ENCODE measurements at regions not wholly inside any gene's neighbourhood (a gene's known extent, or its start where the extent isn't known, plus 50 kb on each side); places are given as distances from the start of the nearest gene placed in this dataset.

DNA sequence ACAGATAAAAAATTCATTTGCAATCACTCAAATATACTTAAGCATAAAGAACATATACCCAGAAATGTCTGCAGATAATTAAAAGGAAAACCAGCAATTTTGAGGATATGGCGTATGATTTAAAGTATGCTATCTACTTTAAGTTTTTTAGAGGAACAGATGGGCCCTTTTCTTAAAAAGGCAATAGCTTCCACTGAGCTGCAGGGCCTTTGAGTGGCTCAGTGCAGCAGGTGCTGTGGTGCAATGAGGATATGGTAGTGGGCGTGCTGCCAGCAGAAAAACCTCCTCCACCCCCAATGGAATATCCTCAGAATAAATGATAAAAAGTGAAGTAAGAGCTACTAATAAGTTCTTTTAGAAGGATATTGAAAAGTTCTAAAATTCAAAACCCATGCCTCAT is 814.5 kb downstream of the MTRR start:
- ChIA-PET POLR2A (no interaction called here), CTCF (no interaction called here)

DNA sequence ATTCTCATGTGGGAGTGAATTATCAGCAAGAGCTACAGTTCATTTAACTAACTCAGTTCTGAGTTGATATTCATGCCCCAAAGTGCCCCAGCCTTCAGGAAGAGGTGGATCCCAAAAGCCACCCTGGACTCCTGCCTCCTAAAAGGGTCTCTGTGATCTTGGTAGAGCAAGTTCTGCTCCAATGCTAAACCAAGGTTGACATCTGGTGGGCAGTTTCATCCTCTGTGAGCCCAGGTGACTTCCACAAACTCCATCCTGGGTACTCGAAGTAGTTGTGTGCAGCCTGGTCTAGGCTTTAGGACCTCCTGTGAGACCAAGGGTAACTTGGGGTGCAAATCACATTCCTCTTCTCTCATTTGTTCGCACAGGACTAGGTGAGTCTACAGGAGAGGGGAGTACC is 816.8 kb downstream of the MTRR start:
- H3K27me3 Mint-ChIP-seq, result no peaks in the 10 kb centered on the region
- no peaks in the 10 kb centered on the region for H3K4me1 Mint-ChIP-seq (ENCODE audit: low read depth)
- ChIA-PET CTCF (no interaction called here), POLR2A (no interaction called here)
- intact Hi-C loops (cut with DNase I, micrococcal nuclease), result no loop called here
- Histone ChIP-seq H3K4me3 (ENCODE audit: low read length) (no peak overlapping the region), H3K27me3 (ENCODE audit: control insufficient read depth in 1 of 2, insufficient read depth in 2 of 2, low read length in 2 of 2) (no peaks in the 10 kb centered on the region), H3K27ac (ENCODE audit: low read depth in 1 of 2, low read length in 2 of 2) (no peak overlapping the region), H3K9me3 (ENCODE audit: control insufficient read depth in 1 of 2, insufficient read depth in 1 of 2, low read length in 2 of 2) (peaks cover 0 to 14% of the 10 kb centered on the region in 2 experiments), H3K36me3 (ENCODE audit: insufficient read depth, low read length) (no peaks in the 10 kb centered on the region), H3K4me1 (ENCODE audit: insufficient read depth, low read length) (no peaks in the 10 kb centered on the region)
- TF ChIP-seq, protein P1, sequence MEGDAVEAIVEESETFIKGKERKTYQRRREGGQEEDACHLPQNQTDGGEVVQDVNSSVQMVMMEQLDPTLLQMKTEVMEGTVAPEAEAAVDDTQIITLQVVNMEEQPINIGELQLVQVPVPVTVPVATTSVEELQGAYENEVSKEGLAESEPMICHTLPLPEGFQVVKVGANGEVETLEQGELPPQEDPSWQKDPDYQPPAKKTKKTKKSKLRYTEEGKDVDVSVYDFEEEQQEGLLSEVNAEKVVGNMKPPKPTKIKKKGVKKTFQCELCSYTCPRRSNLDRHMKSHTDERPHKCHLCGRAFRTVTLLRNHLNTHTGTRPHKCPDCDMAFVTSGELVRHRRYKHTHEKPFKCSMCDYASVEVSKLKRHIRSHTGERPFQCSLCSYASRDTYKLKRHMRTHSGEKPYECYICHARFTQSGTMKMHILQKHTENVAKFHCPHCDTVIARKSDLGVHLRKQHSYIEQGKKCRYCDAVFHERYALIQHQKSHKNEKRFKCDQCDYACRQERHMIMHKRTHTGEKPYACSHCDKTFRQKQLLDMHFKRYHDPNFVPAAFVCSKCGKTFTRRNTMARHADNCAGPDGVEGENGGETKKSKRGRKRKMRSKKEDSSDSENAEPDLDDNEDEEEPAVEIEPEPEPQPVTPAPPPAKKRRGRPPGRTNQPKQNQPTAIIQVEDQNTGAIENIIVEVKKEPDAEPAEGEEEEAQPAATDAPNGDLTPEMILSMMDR (IDR thresholded peaks at IDR 0.05), result no peak
- ATAC-seq (ENCODE audit: poor library complexity) (no peak), DNase-seq (no peak)
- no peaks in the 10 kb centered on the region for H3K9me3 Mint-ChIP-seq
- H3K4me3 Mint-ChIP-seq, result no peak overlapping the region
- H3K36me3 Mint-ChIP-seq (ENCODE audit: low read depth), result no peaks in the 10 kb centered on the region
- no peak overlapping the region for H3K27ac Mint-ChIP-seq

More for the DNA sequence above, 814.5 kb downstream of the MTRR start:
- no peaks in the 10 kb centered on the region for H3K27me3 Mint-ChIP-seq
- H3K27me3 ChIP-seq (ENCODE audit: control insufficient read depth in 1 of 2, insufficient read depth in 2 of 2, low read length in 2 of 2), result no peaks in the 10 kb centered on the region
- H3K4me3 ChIP-seq (ENCODE audit: low read length), result no peak overlapping the region
- H3K4me3 Mint-ChIP-seq, result no peak overlapping the region
- H3K9me3 ChIP-seq (ENCODE audit: control insufficient read depth in 1 of 2, insufficient read depth in 1 of 2, low read length in 2 of 2), result peaks cover 0 to 7% of the 10 kb centered on the region in 2 experiments
- no peak overlapping the region for H3K27ac ChIP-seq (ENCODE audit: low read depth in 1 of 2, low read length in 2 of 2)
- DNase-seq (no peak), ATAC-seq (ENCODE audit: poor library complexity) (no peak)
- no peaks in the 10 kb centered on the region for H3K4me1 ChIP-seq (ENCODE audit: insufficient read depth, low read length)
- H3K36me3 Mint-ChIP-seq (ENCODE audit: low read depth), result no peaks in the 10 kb centered on the region
- H3K27ac Mint-ChIP-seq, result no peak overlapping the region
- intact Hi-C loops (cut with DNase I, micrococcal nuclease), result no loop called here
- TF ChIP-seq, protein P1 (IDR thresholded peaks at IDR 0.05), result no peak
- no peaks in the 10 kb centered on the region for H3K36me3 ChIP-seq (ENCODE audit: insufficient read depth, low read length)
- no peaks in the 10 kb centered on the region for H3K4me1 Mint-ChIP-seq (ENCODE audit: low read depth)
- H3K9me3 Mint-ChIP-seq, result no peaks in the 10 kb centered on the region

DNA sequence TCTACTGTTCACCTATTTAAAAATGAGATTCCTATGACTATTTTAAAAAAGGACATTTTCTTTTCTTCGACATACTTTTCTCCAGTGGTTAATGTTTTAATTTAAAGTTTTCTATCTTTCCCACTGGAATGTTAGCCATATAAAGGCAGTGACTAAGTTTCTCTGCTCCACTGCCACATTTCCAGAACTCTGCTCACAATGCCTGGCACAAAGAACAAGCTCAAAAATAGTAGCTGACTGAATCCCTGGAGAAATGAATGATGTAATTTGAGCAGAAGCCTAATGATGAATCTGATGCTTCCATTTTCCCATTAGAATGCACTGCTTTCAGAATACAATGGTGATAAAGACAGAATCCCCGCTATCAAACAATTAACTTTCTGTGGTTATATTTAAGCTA is 817.8 kb downstream of the MTRR start:
- Histone ChIP-seq H3K27ac (ENCODE audit: low read depth in 1 of 2, low read length in 2 of 2) (no peak overlapping the region), H3K36me3 (ENCODE audit: insufficient read depth, low read length) (no peaks in the 10 kb centered on the region), H3K4me1 (ENCODE audit: insufficient read depth, low read length) (no peaks in the 10 kb centered on the region), H3K27me3 (ENCODE audit: control insufficient read depth in 1 of 2, insufficient read depth in 2 of 2, low read length in 2 of 2) (no peaks in the 10 kb centered on the region), H3K4me3 (ENCODE audit: low read length) (no peak overlapping the region), H3K9me3 (ENCODE audit: control insufficient read depth in 1 of 2, insufficient read depth in 1 of 2, low read length in 2 of 2) (peaks cover 0 to 14% of the 10 kb centered on the region in 2 experiments)
- CTCF ChIA-PET, result no interaction called here
- no peaks in the 10 kb centered on the region for H3K36me3 Mint-ChIP-seq (ENCODE audit: low read depth)
- ATAC-seq (ENCODE audit: poor library complexity) (no peak), DNase-seq (no peak)
- intact Hi-C loops (cut with DNase I, micrococcal nuclease), result no loop called here
- H3K9me3 Mint-ChIP-seq, result no peaks in the 10 kb centered on the region
- H3K27ac Mint-ChIP-seq, result no peak overlapping the region
- TF ChIP-seq, protein P1 (IDR thresholded peaks at IDR 0.05), result no peak
- no peaks in the 10 kb centered on the region for H3K27me3 Mint-ChIP-seq
- no peaks in the 10 kb centered on the region for H3K4me1 Mint-ChIP-seq (ENCODE audit: low read depth)
- no peak overlapping the region for H3K4me3 Mint-ChIP-seq
- POLR2A ChIA-PET, result no interaction called here
